ENCODE measurements at regions not wholly inside any gene's neighbourhood (a gene's known extent, or its start where the extent isn't known, plus 50 kb on each side); places are given as distances from the start of the nearest gene placed in this dataset.

- Histone ChIP-seq H2BK20ac (ENCODE audit: low read length) (no peak overlapping the region), H3K27ac (ENCODE audit: low read depth, low read length) (no peak overlapping the region), H2BK120ac (replicated peaks; ENCODE audit: low read depth, low read length) (no peak overlapping the region), H3K23ac (ENCODE audit: insufficient read length) (no peak overlapping the region), H3K36me3 (ENCODE audit: control insufficient read depth in 2 of 4, insufficient read depth in 4 of 4, low read length in 3 of 4) (no peaks in the 10 kb centered on the region), H2AK5ac (ENCODE audit: low read depth, low read length) (no peak overlapping the region), H3K23me2 (ENCODE audit: low read depth, low read length) (no peaks in the 10 kb centered on the region), H3K56ac (replicated peaks; ENCODE audit: insufficient read length, low read depth, low read length) (no peak overlapping the region), H3K79me1 (ENCODE audit: low read depth, low read length) (no peaks in the 10 kb centered on the region), H2BK15ac (ENCODE audit: low read length) (no peak overlapping the region), H4K20me1 (replicated peaks in 1 of 2; ENCODE audit: control insufficient read depth in 1 of 2, insufficient read depth in 2 of 2, low read length in 2 of 2) (no peaks in the 10 kb centered on the region), H3K14ac (ENCODE audit: insufficient read length) (no peak overlapping the region), H3K9me3 (ENCODE audit: insufficient read depth in 2 of 2, low read depth in 1 of 2, low read length in 1 of 2) (no peaks in the 10 kb centered on the region), H3K27me3 (replicated peaks in 1 of 4; ENCODE audit: control insufficient read depth in 3 of 4, extremely low read depth in 1 of 4, insufficient read depth in 3 of 4, low read length in 3 of 4) (no peaks in the 10 kb centered on the region), H2BK5ac (ENCODE audit: low read depth, low read length) (no peak overlapping the region), H3K4me3 (ENCODE audit: extremely low read depth in 1 of 4, insufficient read depth in 2 of 4, low read depth in 3 of 4, low read length in 4 of 4) (no peak overlapping the region), H3K4me1 (replicated peaks in 1 of 4; ENCODE audit: control insufficient read depth in 3 of 4, insufficient read depth in 4 of 4, low read length in 3 of 4) (no peaks in the 10 kb centered on the region), H4K5ac (ENCODE audit: insufficient read length, low read depth, low read length) (no peak overlapping the region), H3K4me2 (ENCODE audit: insufficient read depth in 1 of 2, low read depth in 2 of 2, low read length in 2 of 2) (no peak overlapping the region), H4K91ac (replicated peaks; ENCODE audit: insufficient read length, low read length) (no peak overlapping the region), H3K9ac (replicated peaks in 1 of 4; ENCODE audit: extremely low read depth in 1 of 4, low read depth in 3 of 4, low read length in 3 of 4) (no peak overlapping the region), H2AFZ (ENCODE audit: low read length) (no peak overlapping the region), H4K8ac (ENCODE audit: extremely low read depth, insufficient read depth, low read length) (no peak overlapping the region), H3K79me2 (ENCODE audit: control insufficient read depth in 1 of 2, insufficient read depth in 2 of 2, low read length in 2 of 2) (no peaks in the 10 kb centered on the region), H2BK12ac (ENCODE audit: low read depth, low read length) (no peak overlapping the region), H3K18ac (ENCODE audit: extremely low read depth, low read length) (no peak overlapping the region), H3K4ac (replicated peaks; ENCODE audit: insufficient read length, low read depth, low read length) (no peak overlapping the region)
- no peak for FAIRE-seq
- WGBS, 2 experiments (ENCODE audit: extremely low coverage in 1 of 2, insufficient coverage in 1 of 2, insufficient read length in 1 of 2, insufficient replicate concordance in 2 of 2, low coverage in 1 of 2, low lambda C conversion rate in 2 of 2, missing lambda C conversion rate in 1 of 2): 87% methylated on average over 2 of the region's 2 CpGs; no CpG with 5 or more reads in 1 of the 2 experiments
- CTCF ChIA-PET (ENCODE audit: partially characterized antibody): interaction anchor here (1.4 kb wide), 1 partner anchor 101 kb away, joined by 3 read pairs; the partner anchor contains the start of gene ADRA2A
- DNase-seq (ENCODE audit: low read depth in 1 of 2, low spot score in 2 of 2): no peak
- POLR2A ChIA-PET (ENCODE audit: partially characterized antibody): interaction anchor here (0.6 kb wide), 1 partner anchor 95 kb away, joined by 3 read pairs; no protein-coding TSS in a partner anchor
- TF ChIP-seq RXRA (IDR thresholded peaks at IDR 0.05; ENCODE audit: insufficient read depth, low read depth, low read length): no peak
- no peak for TF ChIP-seq RAD21 (IDR thresholded peaks at IDR 0.05 in 1 of 2, conservative IDR thresholded peaks at IDR 0.05 in 1 of 2; ENCODE audit: low read depth in 2 of 2, low read length in 2 of 2)
- TF ChIP-seq, protein P1, sequence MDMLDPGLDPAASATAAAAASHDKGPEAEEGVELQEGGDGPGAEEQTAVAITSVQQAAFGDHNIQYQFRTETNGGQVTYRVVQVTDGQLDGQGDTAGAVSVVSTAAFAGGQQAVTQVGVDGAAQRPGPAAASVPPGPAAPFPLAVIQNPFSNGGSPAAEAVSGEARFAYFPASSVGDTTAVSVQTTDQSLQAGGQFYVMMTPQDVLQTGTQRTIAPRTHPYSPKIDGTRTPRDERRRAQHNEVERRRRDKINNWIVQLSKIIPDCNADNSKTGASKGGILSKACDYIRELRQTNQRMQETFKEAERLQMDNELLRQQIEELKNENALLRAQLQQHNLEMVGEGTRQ (IDR thresholded peaks at IDR 0.05; ENCODE audit: low read length): no peak
- TF ChIP-seq NANOG (IDR thresholded peaks at IDR 0.05; ENCODE audit: insufficient read depth, low read depth, low read length, poor library complexity, severe bottlenecking): no peak
Measured at GRCh38 chr10:111177379-111177778, 100.5 kb downstream of the ADRA2A start.

All from H1 (cell line).